GM21423 (cell line): ENCODE measurements at regions not wholly inside any gene's neighbourhood (a gene's known extent, or its start where the extent isn't known, plus 50 kb on each side); places are given as distances from the start of the nearest gene placed in this dataset.
"Not testable (repeated sequence)": the region's sequence is repeated elsewhere in the genome, so short reads cannot be mapped to it uniquely, and the experiment has no call there.

ENCODE experiments used
- ATAC-seq: cut with Tn5 transposase; IDR thresholded peaks from one replicate; pipeline ENCODE4 v1.9.1; 2021; ENCODE audit warnings: mild to moderate bottlenecking, moderate library complexity; ENCODE audit not compliant: unreplicated experiment

DNA sequence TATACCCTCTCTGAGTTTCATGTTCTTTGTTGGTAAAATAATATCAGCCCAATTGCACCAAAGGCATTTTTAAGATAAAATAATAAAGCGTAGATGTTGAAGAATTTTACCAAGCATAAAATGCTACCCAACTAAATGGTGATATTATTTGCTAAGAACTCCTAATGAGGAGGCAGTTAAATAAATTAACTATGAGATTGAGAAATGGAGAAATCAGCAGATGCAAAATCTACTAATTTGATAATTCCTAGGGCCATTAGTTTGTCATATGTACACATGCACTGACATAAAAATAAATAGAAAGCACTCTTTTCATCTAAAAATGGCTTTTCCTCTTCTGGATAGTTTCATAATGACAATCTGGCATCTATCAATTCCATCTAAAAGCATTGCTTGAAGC lies 681.5 kb upstream of the FAM98A start:
- ATAC-seq = no peak

DNA sequence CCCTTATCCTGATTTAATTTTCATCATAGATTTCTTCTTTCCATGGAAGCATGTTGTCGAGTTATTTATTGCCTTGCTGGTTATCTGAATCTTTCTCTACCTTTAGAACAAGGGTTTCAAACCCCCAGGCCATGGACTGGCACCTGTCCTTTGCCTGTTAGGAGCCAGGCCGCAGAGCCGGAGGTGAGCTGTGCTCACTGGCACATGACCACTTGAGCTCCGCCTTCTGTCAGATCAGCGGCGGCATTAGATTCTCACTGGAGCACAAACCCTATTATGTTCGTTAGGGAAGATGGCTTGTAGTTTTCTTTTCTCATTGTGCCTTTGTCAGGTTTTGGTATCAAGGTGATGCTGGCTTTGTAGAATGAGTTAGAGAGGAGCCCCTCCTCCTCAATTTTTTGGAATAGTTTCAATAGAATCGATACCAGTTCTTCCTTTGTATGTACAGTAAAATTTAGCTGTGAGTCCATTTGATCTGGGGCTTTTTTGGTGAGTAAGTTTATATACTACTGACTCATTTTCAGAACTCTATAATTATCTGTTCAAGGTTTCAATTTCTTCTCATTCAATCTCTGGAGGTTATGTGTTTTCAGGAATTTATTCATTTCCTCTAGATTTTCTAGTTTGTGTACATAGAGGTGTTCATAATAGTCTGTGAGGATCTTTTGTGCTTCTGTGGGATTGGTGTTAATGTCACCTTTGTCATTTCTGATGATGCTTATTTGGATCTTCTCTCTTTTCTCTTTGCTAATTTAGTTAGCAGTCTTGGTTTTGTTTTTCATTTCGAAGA lies 668.0 kb upstream of the FAM98A start:
- ATAC-seq = peak; percentile 76

GRCh38 chr2:34261701-34262100 lies 662.6 kb upstream of the FAM98A start:
- ATAC-seq = no peak

GRCh38 chr2:34254272-34254878 lies 655.3 kb upstream of the FAM98A start:
- no peak for ATAC-seq

DNA sequence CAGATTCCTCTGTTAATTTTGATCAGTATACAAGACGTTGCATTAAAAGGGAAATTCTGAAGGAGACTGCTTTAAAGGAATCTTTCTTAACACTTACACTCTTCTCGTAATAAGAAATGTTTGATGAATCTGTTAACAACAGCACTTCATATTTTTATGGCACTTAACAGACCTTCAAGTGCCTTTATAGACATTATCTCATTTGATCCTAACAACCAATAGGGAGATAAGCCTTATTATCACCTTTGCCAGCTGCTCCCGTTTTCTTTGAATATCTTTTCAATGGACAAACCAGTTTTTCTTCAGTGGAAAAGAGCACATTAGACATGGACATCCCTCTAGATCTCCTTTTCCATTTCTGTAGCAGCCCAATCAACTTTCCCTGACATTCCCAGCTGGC lies 653.0 kb upstream of the FAM98A start:
- no peak for ATAC-seq

GRCh38 chr2:34251578-34251977 lies 652.5 kb upstream of the FAM98A start:
- ATAC-seq = no peak

- no peak for ATAC-seq
These were observed 645.1 kb upstream of the FAM98A start for GRCh38 chr2:34244195-34244594.

DNA sequence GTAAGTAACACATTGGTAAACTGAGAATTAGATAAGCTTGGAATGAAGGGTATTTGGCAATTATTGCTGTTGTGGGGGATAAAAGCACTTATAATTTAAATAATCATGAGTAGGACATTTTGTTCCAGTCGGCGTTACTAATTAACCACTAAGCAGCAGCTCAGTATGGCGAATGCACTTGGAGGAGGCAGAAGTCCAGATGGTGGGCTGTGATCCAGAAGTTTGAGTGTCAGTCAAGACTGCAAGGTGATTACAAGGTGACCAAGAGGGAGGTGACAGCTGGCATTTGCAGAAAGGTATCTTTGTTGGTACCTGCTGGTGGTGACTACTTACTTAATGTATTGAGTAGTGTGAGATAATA lies 643.6 kb upstream of the FAM98A start:
- no peak for ATAC-seq

GRCh38 chr2:34241905-34242762 lies 643.0 kb upstream of the FAM98A start:
- no peak for ATAC-seq

- ATAC-seq = no peak
These were observed 640.4 kb upstream of the FAM98A start for GRCh38 chr2:34239511-34239910.

DNA sequence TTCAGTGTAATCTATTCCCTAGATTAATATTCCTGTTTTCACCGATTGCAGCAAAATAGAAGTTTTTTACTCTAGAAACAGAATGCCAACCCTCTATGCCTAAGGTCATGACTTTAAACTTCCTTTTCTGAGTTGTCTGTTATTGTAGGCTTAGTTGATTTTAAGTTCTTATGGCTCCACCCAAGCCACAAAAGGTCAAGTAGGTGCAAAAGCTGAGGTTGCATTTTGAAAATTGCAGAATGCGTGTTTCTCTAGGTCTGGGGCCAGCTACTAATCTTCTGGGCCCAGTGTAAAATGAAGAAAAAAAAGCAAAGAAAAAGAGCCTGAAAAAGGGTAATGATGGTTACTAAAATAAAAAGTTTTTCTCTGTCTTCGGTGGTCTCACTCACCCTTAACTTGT lies 635.7 kb upstream of the FAM98A start:
- ATAC-seq = no peak

- no peak for ATAC-seq
These were observed 630.9 kb upstream of the FAM98A start for GRCh38 chr2:34229998-34230397.

DNA sequence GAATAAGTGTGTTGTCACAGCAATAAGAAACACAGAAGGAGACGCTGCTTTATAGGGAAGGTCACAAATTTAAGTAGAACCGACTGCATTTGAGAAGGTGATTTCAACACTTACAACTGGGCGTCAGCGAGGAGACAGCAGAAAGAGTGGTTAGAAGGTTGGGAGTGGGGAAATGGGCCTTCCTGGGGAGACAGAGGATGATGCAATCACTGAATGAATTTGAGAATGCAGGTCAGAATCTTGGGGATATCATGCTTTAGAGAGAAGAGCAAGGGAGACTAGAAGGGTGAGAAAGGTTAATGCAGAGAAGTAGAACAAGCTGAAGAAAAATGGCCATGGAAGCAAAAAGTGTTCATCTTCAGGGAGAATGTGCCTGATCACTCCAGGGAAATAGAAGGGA lies 616.1 kb upstream of the FAM98A start:
- no peak for ATAC-seq

DNA sequence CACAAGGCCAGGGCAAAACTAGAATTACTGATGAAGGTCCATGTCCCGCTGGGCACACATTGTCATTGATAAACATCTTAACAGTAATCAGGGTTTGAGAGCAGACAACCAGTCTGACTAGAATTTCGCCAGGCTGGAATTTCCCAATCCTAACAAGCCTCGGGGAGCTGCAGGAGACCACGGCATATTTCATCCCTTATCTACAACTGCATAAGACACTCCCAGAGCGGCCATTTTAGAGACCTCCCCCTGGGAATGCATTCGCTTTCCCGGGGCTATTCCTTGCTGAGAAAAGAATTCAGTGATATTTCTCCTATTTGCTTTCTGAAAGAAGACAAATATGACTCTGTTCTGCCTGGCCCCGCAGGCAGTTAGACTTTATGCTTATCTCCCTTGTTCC lies 611.3 kb upstream of the FAM98A start:
- ATAC-seq = not testable (repeated sequence)

DNA sequence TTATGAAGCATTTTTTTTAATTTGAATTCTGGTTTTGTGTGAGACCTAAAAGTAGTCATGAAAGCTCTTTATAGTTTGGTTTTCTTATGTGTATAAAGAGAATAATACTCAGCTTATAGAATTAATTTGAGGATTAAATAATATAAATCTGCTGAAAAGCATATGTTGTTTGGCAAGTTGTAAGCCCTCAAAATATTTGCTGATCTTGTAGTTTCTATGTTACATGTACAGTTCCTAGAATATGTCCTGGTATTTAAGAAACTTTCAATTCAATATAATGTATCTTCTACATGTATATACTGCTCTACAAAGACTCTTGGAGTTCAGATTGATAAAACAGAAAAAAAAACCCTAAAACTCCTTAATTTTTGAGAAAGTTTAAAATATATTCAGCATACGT lies 605.5 kb upstream of the FAM98A start:
- no peak for ATAC-seq

DNA sequence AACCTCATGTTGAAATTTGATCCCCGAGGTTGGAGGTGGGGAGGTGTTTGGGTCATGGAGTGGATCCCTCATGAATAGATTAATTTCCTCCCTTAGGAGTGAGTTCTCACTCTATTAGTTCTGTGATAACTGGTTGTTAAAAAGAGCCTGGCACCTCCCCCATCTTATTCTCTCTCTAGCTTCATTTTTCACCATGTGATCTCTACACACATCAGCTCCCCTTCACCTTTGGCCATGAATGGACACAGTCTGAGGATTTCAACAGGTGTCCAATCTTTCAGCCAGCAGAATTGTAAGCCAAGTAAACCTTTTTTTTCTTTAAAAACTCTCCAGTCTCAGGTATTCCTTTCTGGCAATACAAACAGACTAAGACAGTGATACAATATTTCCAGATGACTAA lies 602.0 kb upstream of the FAM98A start:
- no peak for ATAC-seq

GRCh38 chr2:34199971-34200370 lies 600.9 kb upstream of the FAM98A start:
- ATAC-seq = no peak

- no peak for ATAC-seq
These were observed 594.1 kb upstream of the FAM98A start for GRCh38 chr2:34193164-34193563.

DNA sequence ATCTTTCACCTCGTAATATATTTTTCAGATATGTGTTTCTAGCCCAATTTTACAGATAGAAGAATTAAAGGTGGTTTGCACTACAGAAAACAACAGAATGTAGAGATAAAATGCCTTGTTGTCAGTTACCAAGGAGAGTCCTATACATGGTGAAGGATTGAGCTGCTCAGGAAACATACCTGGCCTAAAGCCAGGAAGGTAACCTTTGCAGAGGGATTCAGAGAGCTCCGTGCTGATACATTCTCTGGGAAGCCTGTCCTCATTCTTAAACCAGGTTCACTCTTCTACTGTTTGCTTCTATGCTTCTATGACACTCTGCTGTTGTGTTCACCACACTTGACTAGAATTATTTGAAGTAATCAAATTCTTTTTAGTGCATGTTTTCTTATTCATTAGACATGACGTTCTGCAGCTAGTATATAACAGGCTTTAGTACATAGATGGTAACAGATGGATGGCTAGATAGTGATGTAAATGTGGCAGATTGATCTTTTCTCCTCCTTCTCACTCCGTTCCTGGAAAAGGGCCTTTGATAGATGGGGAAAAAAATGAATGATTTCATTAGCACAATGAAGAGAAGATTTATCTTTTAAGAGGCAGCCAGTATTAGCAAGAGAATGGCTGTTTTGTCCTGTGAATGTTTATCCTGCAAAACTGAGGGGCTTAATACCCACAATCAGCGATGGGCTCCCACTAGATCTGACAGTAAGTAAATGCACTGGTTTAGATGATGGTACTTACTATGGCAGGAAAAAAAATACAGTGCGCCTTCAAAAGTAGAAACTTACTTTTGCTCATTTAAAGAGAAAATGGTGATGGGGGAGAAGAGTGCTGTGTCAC lies 589.6 kb upstream of the FAM98A start:
- ATAC-seq = no peak

DNA sequence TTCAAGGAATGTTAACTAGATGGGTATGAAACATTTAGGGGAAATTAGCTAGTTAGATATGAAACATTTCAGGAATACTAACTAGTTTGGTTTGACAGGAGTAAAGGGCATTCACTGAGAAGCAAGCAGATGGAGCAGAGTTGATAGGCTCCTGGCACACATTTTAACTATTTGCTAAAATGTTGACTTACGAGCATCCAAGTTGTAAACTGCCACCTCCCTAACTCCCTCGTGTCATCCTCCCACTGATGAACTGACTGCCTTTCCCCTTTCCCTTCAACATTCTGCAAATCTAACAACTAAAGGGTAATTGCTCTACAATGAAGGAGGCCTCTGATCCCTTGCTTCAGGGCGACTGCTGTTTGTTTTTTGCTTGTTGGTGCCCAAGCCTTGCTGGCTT lies 580.4 kb upstream of the FAM98A start:
- no peak for ATAC-seq

- no peak for ATAC-seq
These were observed 579.4 kb upstream of the FAM98A start for GRCh38 chr2:34178482-34178881.
